B cell (primary cell): ENCODE measurements at regions not wholly inside any gene's neighbourhood (a gene's known extent, or its start where the extent isn't known, plus 50 kb on each side); places are given as distances from the start of the nearest gene placed in this dataset.

Source experiments
- ATAC-seq: fragments of 200-7000 bp; cut with Tn5 transposase; one replicate; pipeline ENCODE4 v1.10.0; 2021; ENCODE audit warnings: low read depth, mild to moderate bottlenecking, moderate number of reproducible peaks, moderate library complexity
- CTCF ChIA-PET: fragments of 350-600 bp; sonication (Branson Sonifier 250); formaldehyde crosslinking; loops from one replicate; lab custom pipeline; 2021; ENCODE audit warnings: antibody characterized with exemption, inconsistent platforms; lab: Charles Lee
- POLR2A ChIA-PET: fragments of 350-600 bp; sonication (Branson Sonifier 250); formaldehyde crosslinking; loops from one replicate; lab custom pipeline; 2021; ENCODE audit warnings: antibody characterized with exemption; lab: Charles Lee
- DNase-seq: peaks from one replicate; pipeline ENCODE4 v3.0.0; 2013
- H2AFZ ChIP-seq: 2 replicates; pipeline ENCODE4 v1.6.1; 2012; ENCODE audit warnings: mild to moderate bottlenecking, low read depth, low read length; ENCODE audit not compliant: insufficient read depth, poor library complexity, severe bottlenecking
- H3K27ac ChIP-seq, 2 donors: 1 replicate in 1 of 2; 2 replicates in 1 of 2; pipeline ENCODE4 v1.5.1; 2012 to 2013; ENCODE audit warnings: low read length in 2 of 2, mild to moderate bottlenecking in 2 of 2, moderate library complexity in 1 of 2
- H3K27me3 ChIP-seq, 4 experiments: fragments of 200-600 bp in 1 of 4; sonication (generic) in 1 of 4; replicated peaks in 1 of 4; 1 replicate in 2 of 4; 2 replicates in 2 of 4; pipeline versions ENCODE4 v1.6.1 to v1.7.0; 2013 to 2016; ENCODE audit warnings: low read length in 3 of 4, mild to moderate bottlenecking in 2 of 4, mixed read lengths in 1 of 4, moderate library complexity in 1 of 4; ENCODE audit not compliant: insufficient read depth in 4 of 4, control insufficient read depth in 3 of 4; ENCODE audit errors: control extremely low read depth in 1 of 4
- H3K36me3 ChIP-seq, 2 experiments: replicated peaks in 1 of 2; 1 replicate in 1 of 2; 2 replicates in 1 of 2; pipeline versions ENCODE4 v1.6.1 to v1.7.1; 2013; ENCODE audit warnings: low read length in 1 of 2; ENCODE audit not compliant: insufficient read depth in 2 of 2, control insufficient read depth in 1 of 2; ENCODE audit errors: control extremely low read depth in 1 of 2, extremely low read depth in 1 of 2
- H3K4me1 ChIP-seq, 2 donors: fragments of 200-600 bp in 1 of 2; sonication (generic) in 1 of 2; 1 replicate in 1 of 2; 2 replicates in 1 of 2; pipeline versions ENCODE4 v1.5.1 to v1.6.1; 2013 to 2017; ENCODE audit warnings: low read length in 2 of 2; ENCODE audit not compliant: control insufficient read depth in 2 of 2, insufficient read depth in 2 of 2
- H3K4me2 ChIP-seq: replicated peaks from 2 replicates; pipeline ENCODE3; 2012; ENCODE audit warnings: mild to moderate bottlenecking, low read depth, low read length; ENCODE audit not compliant: poor library complexity, severe bottlenecking
- H3K4me3 ChIP-seq, 5 experiments: fragments of 200-600 bp in 1 of 5; sonication (generic) in 1 of 5; 1 replicate in 3 of 5; 2 replicates in 2 of 5; pipeline versions ENCODE4 v1.5.1 to v1.7.0; 2011 to 2016; ENCODE audit warnings: low read length in 4 of 5, mild to moderate bottlenecking in 4 of 5, low read depth in 2 of 5, control low read depth in 1 of 5, moderate library complexity in 1 of 5; ENCODE audit not compliant: insufficient read depth in 1 of 5; ENCODE audit errors: control extremely low read depth in 1 of 5, extremely low read depth in 1 of 5
- H3K79me2 ChIP-seq: fragments of 200-600 bp; sonication (generic); one replicate; pipeline ENCODE4 v1.6.0; 2016; ENCODE audit warnings: low read length; ENCODE audit not compliant: control insufficient read depth, insufficient read depth
- H3K9ac ChIP-seq: fragments of 200-600 bp; sonication (generic); 2 replicates; pipeline ENCODE4 v1.6.1; 2017; ENCODE audit warnings: mild to moderate bottlenecking, low read length, moderate library complexity
- H3K9me3 ChIP-seq, 3 donors: one replicate each; pipeline versions ENCODE4 v1.6.1 to v1.7.1; 2013; ENCODE audit warnings: low read length in 2 of 3; ENCODE audit not compliant: control insufficient read depth in 2 of 3, insufficient read depth in 1 of 3; ENCODE audit errors: control extremely low read depth in 1 of 3
- H4K20me1 ChIP-seq: 2 replicates; pipeline ENCODE4 v1.6.0; 2012; ENCODE audit warnings: mild to moderate bottlenecking, low read length; ENCODE audit not compliant: insufficient read depth, control insufficient read depth, poor library complexity, severe bottlenecking
- H3K27ac Mint-ChIP-seq: one replicate; pipeline ENCODE4 v1.8.0; 2021; ENCODE audit warnings: mixed read lengths
- H3K27me3 Mint-ChIP-seq: one replicate; pipeline ENCODE4 v1.8.0; 2021; ENCODE audit warnings: mixed read lengths
- H3K4me1 Mint-ChIP-seq: one replicate; pipeline ENCODE4 v1.8.0; 2021; ENCODE audit warnings: mixed read lengths
- H3K4me3 Mint-ChIP-seq: one replicate; pipeline ENCODE4 v1.8.0; 2021; ENCODE audit warnings: mixed read lengths
- H3K9me3 Mint-ChIP-seq: one replicate; pipeline ENCODE4 v1.8.0; 2022; ENCODE audit warnings: mixed read lengths; ENCODE audit not compliant: insufficient read depth
- EZH2 ChIP-seq: IDR thresholded peaks from 2 replicates; pipeline ENCODE4 v1.6.1; 2012; ENCODE audit warnings: borderline replicate concordance, low read depth, mild to moderate bottlenecking, moderate library complexity, low read length; ENCODE audit not compliant: insufficient read depth, poor library complexity, severe bottlenecking
- WGBS: methylation state at CpG from one replicate; pipeline ENCODE4 v1.1.5; 2013; ENCODE audit warnings: missing lambda C conversion rate; ENCODE audit not compliant: insufficient coverage; 5-methylcytosine and 5-hydroxymethylcytosine counted together
- intact Hi-C: fragments of 100-400 bp; cut with micrococcal nuclease; formaldehyde crosslinking; loops from one replicate; pipeline ENCODE4 v1.10.0; 2022
- TF ChIP-seq, protein P1 (sequence below): fragments of 200-600 bp; IDR thresholded peaks from one replicate; pipeline ENCODE4 v1.8.0; 2022; ENCODE audit warnings: antibody characterized with exemption, mild to moderate bottlenecking

DNA sequence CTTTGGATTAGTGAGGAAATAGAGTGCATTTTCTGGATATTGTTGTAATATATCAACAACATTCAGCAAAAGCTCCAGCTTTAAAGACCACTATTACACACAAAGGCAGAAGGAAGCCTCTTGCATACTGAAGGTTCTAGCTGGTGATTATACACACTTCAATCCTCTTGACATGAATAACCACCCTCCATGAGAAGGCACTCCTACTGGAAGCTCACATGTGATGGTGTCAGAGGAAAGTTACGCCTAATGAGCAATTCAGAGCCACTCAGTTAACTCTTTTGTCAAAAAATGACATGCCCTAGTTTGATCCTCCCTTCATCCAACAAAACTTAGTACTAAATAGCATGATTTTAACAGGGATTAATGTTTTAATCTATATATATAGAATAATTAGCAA lies 124.6 kb upstream of the LYSMD4 start:
- H3K9me3 Mint-ChIP-seq: no peaks in the 10 kb centered on the region

DNA sequence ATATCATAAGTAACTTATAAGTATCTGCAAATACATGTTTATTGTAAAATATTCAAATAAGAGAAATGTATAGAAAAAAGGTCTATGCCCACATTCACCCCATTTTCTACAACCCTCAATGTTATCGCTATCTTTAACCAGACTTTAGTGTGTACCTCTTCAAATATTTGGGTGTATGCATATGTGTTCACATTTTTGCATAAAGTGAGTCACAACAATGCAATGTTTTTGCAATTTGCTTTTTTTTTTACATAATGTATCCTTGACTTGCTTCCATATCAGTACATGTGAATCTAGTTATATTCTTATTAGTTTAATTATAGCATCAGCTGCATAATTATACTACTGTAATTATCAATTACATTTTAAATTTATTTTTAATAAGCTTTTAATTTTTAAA lies 117.3 kb upstream of the LYSMD4 start:
- Mint-ChIP-seq H3K4me1 (no peaks in the 10 kb centered on the region), H3K27me3 (peaks cover 1% of the 10 kb centered on the region), H3K27ac (no peak overlapping the region), H3K4me3 (no peak overlapping the region), H3K9me3 (no peaks in the 10 kb centered on the region)
- no peak overlapping the region for H3K9ac ChIP-seq
- no peak overlapping the region for H2AFZ ChIP-seq
- H3K79me2 ChIP-seq: no peaks in the 10 kb centered on the region
- no peak overlapping the region for H3K4me2 ChIP-seq
- POLR2A ChIA-PET: no interaction called here
- DNase-seq (no peak), ATAC-seq (no peak)
- CTCF ChIA-PET: no interaction called here
- H3K27me3 ChIP-seq: no peaks in the 10 kb centered on the region
- H4K20me1 ChIP-seq: no peaks in the 10 kb centered on the region
- H3K27ac ChIP-seq: no peak overlapping the region
- WGBS: no CpG with 5 or more reads among the region's 1 CpG
- H3K4me3 ChIP-seq: no peak overlapping the region
- H3K9me3 ChIP-seq: no peaks in the 10 kb centered on the region
- intact Hi-C loops: no loop called here
- H3K4me1 ChIP-seq: no peaks in the 10 kb centered on the region
- TF ChIP-seq, protein P1, sequence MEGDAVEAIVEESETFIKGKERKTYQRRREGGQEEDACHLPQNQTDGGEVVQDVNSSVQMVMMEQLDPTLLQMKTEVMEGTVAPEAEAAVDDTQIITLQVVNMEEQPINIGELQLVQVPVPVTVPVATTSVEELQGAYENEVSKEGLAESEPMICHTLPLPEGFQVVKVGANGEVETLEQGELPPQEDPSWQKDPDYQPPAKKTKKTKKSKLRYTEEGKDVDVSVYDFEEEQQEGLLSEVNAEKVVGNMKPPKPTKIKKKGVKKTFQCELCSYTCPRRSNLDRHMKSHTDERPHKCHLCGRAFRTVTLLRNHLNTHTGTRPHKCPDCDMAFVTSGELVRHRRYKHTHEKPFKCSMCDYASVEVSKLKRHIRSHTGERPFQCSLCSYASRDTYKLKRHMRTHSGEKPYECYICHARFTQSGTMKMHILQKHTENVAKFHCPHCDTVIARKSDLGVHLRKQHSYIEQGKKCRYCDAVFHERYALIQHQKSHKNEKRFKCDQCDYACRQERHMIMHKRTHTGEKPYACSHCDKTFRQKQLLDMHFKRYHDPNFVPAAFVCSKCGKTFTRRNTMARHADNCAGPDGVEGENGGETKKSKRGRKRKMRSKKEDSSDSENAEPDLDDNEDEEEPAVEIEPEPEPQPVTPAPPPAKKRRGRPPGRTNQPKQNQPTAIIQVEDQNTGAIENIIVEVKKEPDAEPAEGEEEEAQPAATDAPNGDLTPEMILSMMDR: no peak
- no peak for TF ChIP-seq EZH2
- H3K36me3 ChIP-seq: no peaks in the 10 kb centered on the region

More for the DNA sequence above, 124.6 kb upstream of the LYSMD4 start:
- TF ChIP-seq EZH2: no peak
- TF ChIP-seq, protein P1: no peak
- Mint-ChIP-seq H3K4me1 (no peaks in the 10 kb centered on the region), H3K4me3 (no peak overlapping the region), H3K27me3 (peaks cover 5% of the 10 kb centered on the region), H3K27ac (no peak overlapping the region)
- WGBS: no CpG with 5 or more reads among the region's 1 CpG
- no peak overlapping the region for H2AFZ ChIP-seq
- no peak overlapping the region for H3K4me2 ChIP-seq
- no peak for ATAC-seq
- CTCF ChIA-PET: no interaction called here
- no peaks in the 10 kb centered on the region for H3K79me2 ChIP-seq
- no peak for DNase-seq
- no peaks in the 10 kb centered on the region for H3K36me3 ChIP-seq
- POLR2A ChIA-PET: no interaction called here
- intact Hi-C loops: no loop called here
- no peaks in the 10 kb centered on the region for H3K4me1 ChIP-seq
- no peak overlapping the region for H3K27ac ChIP-seq
- no peaks in the 10 kb centered on the region for H4K20me1 ChIP-seq
- H3K27me3 ChIP-seq: no peaks in the 10 kb centered on the region
- H3K9me3 ChIP-seq: no peaks in the 10 kb centered on the region
- no peak overlapping the region for H3K9ac ChIP-seq
- no peak overlapping the region for H3K4me3 ChIP-seq
